DOHH2 (cell line): ENCODE measurements at regions not wholly inside any gene's neighbourhood (a gene's known extent, or its start where the extent isn't known, plus 50 kb on each side); places are given as distances from the start of the nearest gene placed in this dataset.

Experiments used
- EZH2phosphoT487 ChIP-seq: fragments of 200-600 bp; sonication (generic); IDR thresholded peaks from 2 replicates; pipeline ENCODE4 v1.6.1; 2017; ENCODE audit warnings: borderline replicate concordance, mild to moderate bottlenecking, antibody characterized with exemption, low read length, moderate library complexity, mixed read lengths
- TF ChIP-seq, protein P1 (sequence below): fragments of 200-600 bp; sonication (generic); IDR thresholded peaks from one replicate; pipeline ENCODE4 v1.5.1; 2014; ENCODE audit warnings: antibody characterized with exemption, mild to moderate bottlenecking, low read depth, low read length; ENCODE audit not compliant: poor library complexity, severe bottlenecking

DNA sequence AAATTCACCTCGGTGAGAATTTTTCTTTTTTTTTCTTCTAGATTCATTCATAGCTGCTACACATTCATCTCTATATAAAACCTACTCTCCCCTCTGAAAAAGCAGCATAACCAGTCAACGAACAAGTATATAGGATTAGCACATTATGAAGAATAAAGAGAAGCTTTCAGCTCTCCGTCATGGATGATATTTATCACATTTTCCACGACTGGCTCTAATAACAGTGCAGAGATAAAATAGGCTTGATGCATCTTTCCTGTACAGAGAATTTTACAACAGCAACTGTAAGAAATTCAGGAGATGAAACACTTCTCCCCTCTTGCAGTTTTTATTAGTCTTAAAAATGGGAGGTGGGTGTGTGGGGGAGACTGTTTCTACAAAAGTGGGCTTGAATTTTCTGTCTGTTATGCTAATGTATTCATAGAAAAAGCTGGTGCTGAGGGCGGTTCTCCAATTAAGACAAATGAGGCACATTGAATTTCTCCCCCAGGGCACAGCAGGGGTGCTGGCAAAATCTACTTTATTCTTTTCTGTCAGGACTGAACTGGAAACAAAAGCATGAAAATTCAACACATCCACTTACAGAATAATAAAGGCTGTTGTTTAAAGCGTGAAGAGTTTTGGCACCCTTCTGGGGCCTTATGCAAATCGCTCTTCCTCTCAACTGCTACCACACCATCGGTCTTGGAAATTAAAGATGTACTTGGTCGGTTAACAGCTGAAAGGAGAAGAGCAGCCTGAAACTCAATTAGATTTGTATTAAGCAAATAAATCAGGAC lies 233.9 kb upstream of the ZNF608 start:
- TF ChIP-seq, protein P1, sequence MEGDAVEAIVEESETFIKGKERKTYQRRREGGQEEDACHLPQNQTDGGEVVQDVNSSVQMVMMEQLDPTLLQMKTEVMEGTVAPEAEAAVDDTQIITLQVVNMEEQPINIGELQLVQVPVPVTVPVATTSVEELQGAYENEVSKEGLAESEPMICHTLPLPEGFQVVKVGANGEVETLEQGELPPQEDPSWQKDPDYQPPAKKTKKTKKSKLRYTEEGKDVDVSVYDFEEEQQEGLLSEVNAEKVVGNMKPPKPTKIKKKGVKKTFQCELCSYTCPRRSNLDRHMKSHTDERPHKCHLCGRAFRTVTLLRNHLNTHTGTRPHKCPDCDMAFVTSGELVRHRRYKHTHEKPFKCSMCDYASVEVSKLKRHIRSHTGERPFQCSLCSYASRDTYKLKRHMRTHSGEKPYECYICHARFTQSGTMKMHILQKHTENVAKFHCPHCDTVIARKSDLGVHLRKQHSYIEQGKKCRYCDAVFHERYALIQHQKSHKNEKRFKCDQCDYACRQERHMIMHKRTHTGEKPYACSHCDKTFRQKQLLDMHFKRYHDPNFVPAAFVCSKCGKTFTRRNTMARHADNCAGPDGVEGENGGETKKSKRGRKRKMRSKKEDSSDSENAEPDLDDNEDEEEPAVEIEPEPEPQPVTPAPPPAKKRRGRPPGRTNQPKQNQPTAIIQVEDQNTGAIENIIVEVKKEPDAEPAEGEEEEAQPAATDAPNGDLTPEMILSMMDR = no peak
- no peak for TF ChIP-seq EZH2phosphoT487
